C4-2B (cell line): ENCODE measurements at regions not wholly inside any gene's neighbourhood (a gene's known extent, or its start where the extent isn't known, plus 50 kb on each side); places are given as distances from the start of the nearest gene placed in this dataset.

ENCODE experiments used
- ZFX ChIP-seq: fragments of 450-650 bp; IDR thresholded peaks from 2 replicates; pipeline ENCODE4 v1.6.1; 2017
- TF ChIP-seq, protein P1 (sequence below): fragments of 450-650 bp; conservative IDR thresholded peaks from 2 replicates; pipeline ENCODE4 v1.5.1; 2017; ENCODE audit warnings: mild to moderate bottlenecking

GRCh38 chr22:34038801-34039555, 118.7 kb upstream of the LARGE1 start:
- TF ChIP-seq, protein P1, sequence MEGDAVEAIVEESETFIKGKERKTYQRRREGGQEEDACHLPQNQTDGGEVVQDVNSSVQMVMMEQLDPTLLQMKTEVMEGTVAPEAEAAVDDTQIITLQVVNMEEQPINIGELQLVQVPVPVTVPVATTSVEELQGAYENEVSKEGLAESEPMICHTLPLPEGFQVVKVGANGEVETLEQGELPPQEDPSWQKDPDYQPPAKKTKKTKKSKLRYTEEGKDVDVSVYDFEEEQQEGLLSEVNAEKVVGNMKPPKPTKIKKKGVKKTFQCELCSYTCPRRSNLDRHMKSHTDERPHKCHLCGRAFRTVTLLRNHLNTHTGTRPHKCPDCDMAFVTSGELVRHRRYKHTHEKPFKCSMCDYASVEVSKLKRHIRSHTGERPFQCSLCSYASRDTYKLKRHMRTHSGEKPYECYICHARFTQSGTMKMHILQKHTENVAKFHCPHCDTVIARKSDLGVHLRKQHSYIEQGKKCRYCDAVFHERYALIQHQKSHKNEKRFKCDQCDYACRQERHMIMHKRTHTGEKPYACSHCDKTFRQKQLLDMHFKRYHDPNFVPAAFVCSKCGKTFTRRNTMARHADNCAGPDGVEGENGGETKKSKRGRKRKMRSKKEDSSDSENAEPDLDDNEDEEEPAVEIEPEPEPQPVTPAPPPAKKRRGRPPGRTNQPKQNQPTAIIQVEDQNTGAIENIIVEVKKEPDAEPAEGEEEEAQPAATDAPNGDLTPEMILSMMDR: no peak
- TF ChIP-seq ZFX: no peak
